ENCODE measurements at regions not wholly inside any gene's neighbourhood (a gene's known extent, or its start where the extent isn't known, plus 50 kb on each side); places are given as distances from the start of the nearest gene placed in this dataset.

DNA sequence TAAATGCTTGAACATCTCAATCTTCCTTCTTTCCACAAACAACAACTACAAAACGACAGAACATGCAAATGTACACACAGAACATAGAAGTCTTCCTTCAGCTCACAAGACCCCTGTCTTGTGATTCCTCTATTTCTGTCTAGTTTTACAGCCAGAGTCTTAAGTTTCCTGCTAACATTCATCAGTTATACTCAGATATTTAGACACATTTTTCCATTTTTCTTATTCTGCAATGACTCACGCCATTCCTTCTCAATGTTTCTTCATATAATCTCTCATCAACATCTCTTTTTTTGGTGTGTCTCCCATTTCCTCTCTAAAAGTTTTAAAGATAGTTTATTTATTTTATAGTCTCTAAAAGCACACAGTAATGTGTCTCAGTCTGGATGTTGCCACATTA is 1872.9 kb upstream of the PCDH20 start:
- TF ChIP-seq POLR2A (IDR thresholded peaks at IDR 0.05) (no peak), POLR2AphosphoS5 (IDR thresholded peaks at IDR 0.05) (no peak)

Data from prostate gland (tissue), 1 donor.